ENCODE measurements at regions not wholly inside any gene's neighbourhood (a gene's known extent, or its start where the extent isn't known, plus 50 kb on each side); places are given as distances from the start of the nearest gene placed in this dataset.

- no peak overlapping the region for H3K4me3 ChIP-seq (ENCODE audit: low read length)
- no peaks in the 10 kb centered on the region for H3K79me2 ChIP-seq (replicated peaks; ENCODE audit: insufficient read depth, low read length)
- no peaks in the 10 kb centered on the region for H3K9me3 ChIP-seq (ENCODE audit: low read length)
- no peaks in the 10 kb centered on the region for H3K27me3 ChIP-seq (ENCODE audit: insufficient read depth, low read depth, low read length)
- H4K20me1 ChIP-seq (ENCODE audit: insufficient read depth): no peaks in the 10 kb centered on the region
- H2AFZ ChIP-seq (ENCODE audit: low read depth, low read length): no peak overlapping the region
- H3K9ac ChIP-seq (ENCODE audit: low read length): no peak overlapping the region
- no peak overlapping the region for H3K4me2 ChIP-seq (ENCODE audit: low read length)
- no peaks in the 10 kb centered on the region for H3F3A ChIP-seq (ENCODE audit: insufficient read depth, low read length, poor library complexity, severe bottlenecking)
- TF ChIP-seq MXI1 (conservative IDR thresholded peaks at IDR 0.05; ENCODE audit: poor library complexity, severe bottlenecking): no peak
- no peak for TF ChIP-seq EZH2 (IDR thresholded peaks at IDR 0.05; ENCODE audit: borderline replicate concordance, insufficient read depth, low read length, poor library complexity, severe bottlenecking)
- TF ChIP-seq CTCF (IDR thresholded peaks at IDR 0.05; ENCODE audit: poor library complexity, severe bottlenecking): no peak
- TF ChIP-seq POLR2AphosphoS5 (IDR thresholded peaks at IDR 0.05): no peak
- no peaks in the 10 kb centered on the region for H3K9me2 ChIP-seq (ENCODE audit: insufficient read depth, low read length)
- no peaks in the 10 kb centered on the region for H3K36me3 ChIP-seq (ENCODE audit: insufficient read depth, low read length)
- no peak overlapping the region for H3K27ac ChIP-seq (ENCODE audit: low read length)
Measured at GRCh38 chr3:39748002-39748401, 61.4 kb upstream of the MYRIP start.

- H3K9me3 ChIP-seq (ENCODE audit: low read length): no peaks in the 10 kb centered on the region
- no peak overlapping the region for H3K4me2 ChIP-seq (ENCODE audit: low read length)
- H3K27me3 ChIP-seq (ENCODE audit: insufficient read depth, low read depth, low read length): no peaks in the 10 kb centered on the region
- no peak overlapping the region for H3K27ac ChIP-seq (ENCODE audit: low read length)
- no peak overlapping the region for H2AFZ ChIP-seq (ENCODE audit: low read depth, low read length)
- no peaks in the 10 kb centered on the region for H3K36me3 ChIP-seq (ENCODE audit: insufficient read depth, low read length)
- TF ChIP-seq RAD21 (conservative IDR thresholded peaks at IDR 0.05): no peak
- no peaks in the 10 kb centered on the region for H3F3A ChIP-seq (ENCODE audit: insufficient read depth, low read length, poor library complexity, severe bottlenecking)
- no peak overlapping the region for H3K4me3 ChIP-seq (ENCODE audit: low read length)
- H3K9ac ChIP-seq (ENCODE audit: low read length): no peak overlapping the region
- H3K9me2 ChIP-seq (ENCODE audit: insufficient read depth, low read length): no peaks in the 10 kb centered on the region
- no peaks in the 10 kb centered on the region for H3K79me2 ChIP-seq (replicated peaks; ENCODE audit: insufficient read depth, low read length)
- H4K20me1 ChIP-seq (ENCODE audit: insufficient read depth): no peaks in the 10 kb centered on the region
Measured at GRCh38 chr3:39748763-39749162, 60.6 kb upstream of the MYRIP start.

DNA sequence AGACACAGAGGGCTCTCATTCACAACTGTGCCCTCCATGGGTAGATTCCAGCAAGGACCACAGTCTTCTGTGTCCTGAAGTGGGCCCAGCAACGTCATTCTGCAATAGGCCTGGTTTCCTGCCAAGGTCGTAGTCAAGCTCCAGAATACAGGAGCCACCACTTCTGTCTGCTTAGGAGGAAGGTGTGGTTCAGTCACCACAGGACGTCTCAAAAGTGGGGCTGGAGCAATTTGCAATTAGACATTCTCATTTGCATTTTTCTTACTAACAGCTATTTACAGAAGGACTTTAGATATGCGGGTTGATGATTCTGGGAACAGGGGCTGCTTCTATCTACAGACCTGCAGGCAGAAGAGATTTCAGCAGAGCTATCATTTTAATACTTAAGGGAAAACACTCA lies 58.7 kb upstream of the MYRIP start:
- Histone ChIP-seq H3K79me2 (replicated peaks; ENCODE audit: insufficient read depth, low read length) (no peaks in the 10 kb centered on the region), H3F3A (ENCODE audit: insufficient read depth, low read length, poor library complexity, severe bottlenecking) (no peaks in the 10 kb centered on the region), H3K36me3 (ENCODE audit: insufficient read depth, low read length) (no peaks in the 10 kb centered on the region), H4K20me1 (ENCODE audit: insufficient read depth) (no peaks in the 10 kb centered on the region), H2AFZ (ENCODE audit: low read depth, low read length) (no peak overlapping the region), H3K9me2 (ENCODE audit: insufficient read depth, low read length) (no peaks in the 10 kb centered on the region), H3K4me3 (ENCODE audit: low read length) (no peak overlapping the region), H3K9me3 (ENCODE audit: low read length) (no peaks in the 10 kb centered on the region), H3K27me3 (ENCODE audit: insufficient read depth, low read depth, low read length) (no peaks in the 10 kb centered on the region), H3K4me2 (ENCODE audit: low read length) (no peak overlapping the region), H3K9ac (ENCODE audit: low read length) (no peak overlapping the region), H3K27ac (ENCODE audit: low read length) (no peak overlapping the region)
- TF ChIP-seq RAD21 (conservative IDR thresholded peaks at IDR 0.05) (no peak), MXI1 (conservative IDR thresholded peaks at IDR 0.05; ENCODE audit: poor library complexity, severe bottlenecking) (no peak), TAF1 (IDR thresholded peaks at IDR 0.05; ENCODE audit: low read depth) (no peak), CTCF (IDR thresholded peaks at IDR 0.05; ENCODE audit: poor library complexity, severe bottlenecking) (no peak), POLR2AphosphoS5 (IDR thresholded peaks at IDR 0.05) (no peak), EP300 (conservative IDR thresholded peaks at IDR 0.05; ENCODE audit: poor library complexity, severe bottlenecking) (no peak), SMC3 (conservative IDR thresholded peaks at IDR 0.05; ENCODE audit: poor library complexity) (no peak)

All from neural cell (in vitro differentiated cells).